ENCODE measurements at regions not wholly inside any gene's neighbourhood (a gene's known extent, or its start where the extent isn't known, plus 50 kb on each side); places are given as distances from the start of the nearest gene placed in this dataset.
A peak's percentile ranks its signal among the peaks of the same experiment; 100 is the strongest.

DNA sequence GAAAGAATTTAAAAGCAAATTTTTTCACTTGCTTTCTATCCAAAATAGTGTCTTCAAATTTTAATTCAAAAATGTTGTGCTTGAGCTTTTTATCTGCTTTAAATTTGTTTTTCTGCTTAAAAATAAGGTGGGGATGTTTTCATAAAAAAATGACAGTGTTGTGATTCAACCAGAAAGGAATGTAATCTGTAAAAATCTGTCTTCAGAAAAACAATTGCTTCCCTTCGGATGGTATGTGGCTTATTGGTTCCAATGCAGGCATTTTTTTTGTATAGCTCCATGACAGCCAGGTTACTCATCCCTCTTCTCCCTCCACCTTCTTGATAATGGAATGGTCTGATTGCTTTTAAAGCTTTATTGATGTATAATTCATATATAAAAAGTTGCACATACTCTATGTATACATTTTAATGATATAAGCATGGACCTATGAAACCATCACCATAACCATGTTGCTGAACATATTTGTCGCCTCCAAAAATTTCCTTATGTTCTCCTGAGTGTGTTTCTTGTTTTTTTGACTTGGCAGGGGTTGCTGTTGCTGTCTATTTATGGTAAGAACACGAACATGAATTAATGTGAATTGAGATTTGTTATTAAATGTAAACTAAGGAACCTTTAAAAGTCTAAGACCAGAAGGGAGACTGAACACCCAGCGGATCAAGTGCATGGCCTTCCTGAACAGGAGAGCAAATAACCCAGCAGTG is 363.7 kb upstream of the SPHKAP start:
- TF ChIP-seq EZH2 (IDR thresholded peaks at IDR 0.05; ENCODE audit: low read length, unreplicated experiment), result no peak
- TF ChIP-seq EZH2phosphoT487 (IDR thresholded peaks at IDR 0.05; ENCODE audit: borderline replicate concordance, low read length), result no peak
- TF ChIP-seq, protein P1, sequence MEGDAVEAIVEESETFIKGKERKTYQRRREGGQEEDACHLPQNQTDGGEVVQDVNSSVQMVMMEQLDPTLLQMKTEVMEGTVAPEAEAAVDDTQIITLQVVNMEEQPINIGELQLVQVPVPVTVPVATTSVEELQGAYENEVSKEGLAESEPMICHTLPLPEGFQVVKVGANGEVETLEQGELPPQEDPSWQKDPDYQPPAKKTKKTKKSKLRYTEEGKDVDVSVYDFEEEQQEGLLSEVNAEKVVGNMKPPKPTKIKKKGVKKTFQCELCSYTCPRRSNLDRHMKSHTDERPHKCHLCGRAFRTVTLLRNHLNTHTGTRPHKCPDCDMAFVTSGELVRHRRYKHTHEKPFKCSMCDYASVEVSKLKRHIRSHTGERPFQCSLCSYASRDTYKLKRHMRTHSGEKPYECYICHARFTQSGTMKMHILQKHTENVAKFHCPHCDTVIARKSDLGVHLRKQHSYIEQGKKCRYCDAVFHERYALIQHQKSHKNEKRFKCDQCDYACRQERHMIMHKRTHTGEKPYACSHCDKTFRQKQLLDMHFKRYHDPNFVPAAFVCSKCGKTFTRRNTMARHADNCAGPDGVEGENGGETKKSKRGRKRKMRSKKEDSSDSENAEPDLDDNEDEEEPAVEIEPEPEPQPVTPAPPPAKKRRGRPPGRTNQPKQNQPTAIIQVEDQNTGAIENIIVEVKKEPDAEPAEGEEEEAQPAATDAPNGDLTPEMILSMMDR (conservative IDR thresholded peaks at IDR 0.05; ENCODE audit: low read depth, low read length), result no peak
- Histone ChIP-seq H2AFZ (ENCODE audit: low read length) (no peak overlapping the region), H3K9ac (ENCODE audit: low read length) (no peak overlapping the region), H3K4me1 (ENCODE audit: insufficient read depth, low read length) (peaks cover 49% of the 10 kb centered on the region), H3K9me2 (replicated peaks; ENCODE audit: low read length) (no peaks in the 10 kb centered on the region), H3K9me3 (ENCODE audit: low read length) (no peaks in the 10 kb centered on the region), H3K27me3 (ENCODE audit: low read length) (no peaks in the 10 kb centered on the region), H4K20me1 (ENCODE audit: low read length) (no peaks in the 10 kb centered on the region), H3F3A (ENCODE audit: low read length, unreplicated experiment) (no peaks in the 10 kb centered on the region), H3K79me2 (ENCODE audit: low read length) (no peaks in the 10 kb centered on the region), H3K36me3 (ENCODE audit: low read depth, low read length) (no peaks in the 10 kb centered on the region), H3K4me2 (ENCODE audit: low read length) (peak overlapping the region; percentile 57), H3K27ac (ENCODE audit: low read length) (peak overlapping the region; percentile 57), H3K4me3 (ENCODE audit: low read length) (no peak overlapping the region)
- intact Hi-C loops (cut with micrococcal nuclease), result loop anchor here (5.0 to 10.0 kb wide), 4 partner anchors 112 to 862 kb away; no protein-coding TSS in a partner anchor
- peak; percentile 80 for ATAC-seq
- peak; percentile 87 for DNase-seq
- no TSS peak for BruUV-seq (replicated peaks)
- CTCF ChIA-PET, result interaction anchor here (0.7 kb wide), 1 partner anchor 654 kb away, joined by 3 read pairs; no protein-coding TSS in a partner anchor
- POLR2A ChIA-PET (ENCODE audit: unreplicated experiment), result interaction anchor here (0.7 kb wide), 1 partner anchor 191 kb away, joined by 3 read pairs; no protein-coding TSS in a partner anchor

DNA sequence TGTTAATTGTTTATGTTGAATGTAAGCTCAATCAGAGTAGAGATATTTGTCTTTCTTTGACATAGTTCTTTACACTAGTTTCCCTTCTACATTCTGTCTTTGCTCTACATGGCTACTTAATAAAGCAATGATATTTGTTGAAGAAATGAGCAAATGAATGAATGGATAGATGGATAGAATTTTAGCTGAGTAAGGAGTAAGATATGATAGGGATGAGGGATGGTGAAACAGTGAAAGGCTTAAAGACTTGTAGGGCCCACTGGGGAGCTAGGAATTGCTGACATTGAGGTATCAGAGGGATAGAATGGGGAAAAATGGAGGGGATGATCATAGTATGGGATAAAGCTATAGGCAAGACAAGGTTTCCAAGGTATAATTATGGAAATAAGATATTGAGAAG is 361.6 kb upstream of the SPHKAP start:
- Histone ChIP-seq H3K9me3 (ENCODE audit: low read length) (0 out of 2 replicates have a peak, but pooled peaks cover 6% of the 10 kb centered on the region), H3K27me3 (ENCODE audit: low read length) (no peaks in the 10 kb centered on the region), H3K36me3 (ENCODE audit: low read depth, low read length) (no peaks in the 10 kb centered on the region), H3K9ac (ENCODE audit: low read length) (no peak overlapping the region), H3K27ac (ENCODE audit: low read length) (no peak overlapping the region), H3K4me1 (ENCODE audit: insufficient read depth, low read length) (peaks cover 42% of the 10 kb centered on the region), H3K9me2 (replicated peaks; ENCODE audit: low read length) (no peaks in the 10 kb centered on the region), H3F3A (ENCODE audit: low read length, unreplicated experiment) (no peaks in the 10 kb centered on the region), H4K20me1 (ENCODE audit: low read length) (no peaks in the 10 kb centered on the region), H2AFZ (ENCODE audit: low read length) (no peak overlapping the region), H3K4me2 (ENCODE audit: low read length) (no peak overlapping the region), H3K4me3 (ENCODE audit: low read length) (no peak overlapping the region), H3K79me2 (ENCODE audit: low read length) (no peaks in the 10 kb centered on the region)
- no TSS peak for BruUV-seq (replicated peaks)
- no peak for DNase-seq
- ATAC-seq, result no peak
- TF ChIP-seq EZH2 (IDR thresholded peaks at IDR 0.05; ENCODE audit: low read length, unreplicated experiment), result no peak
- TF ChIP-seq EZH2phosphoT487 (IDR thresholded peaks at IDR 0.05; ENCODE audit: borderline replicate concordance, low read length), result no peak
- TF ChIP-seq, protein P1 (conservative IDR thresholded peaks at IDR 0.05; ENCODE audit: low read depth, low read length), result no peak
- ChIA-PET POLR2A (ENCODE audit: unreplicated experiment) (no interaction called here), CTCF (interaction anchor here (1.1 kb wide), 1 partner anchor 115 kb away, joined by 4 read pairs; no protein-coding TSS in a partner anchor)
- intact Hi-C loops (cut with micrococcal nuclease), result loop anchor here (10.0 kb wide), 1 partner anchor 498 kb away; no protein-coding TSS in a partner anchor

DNA sequence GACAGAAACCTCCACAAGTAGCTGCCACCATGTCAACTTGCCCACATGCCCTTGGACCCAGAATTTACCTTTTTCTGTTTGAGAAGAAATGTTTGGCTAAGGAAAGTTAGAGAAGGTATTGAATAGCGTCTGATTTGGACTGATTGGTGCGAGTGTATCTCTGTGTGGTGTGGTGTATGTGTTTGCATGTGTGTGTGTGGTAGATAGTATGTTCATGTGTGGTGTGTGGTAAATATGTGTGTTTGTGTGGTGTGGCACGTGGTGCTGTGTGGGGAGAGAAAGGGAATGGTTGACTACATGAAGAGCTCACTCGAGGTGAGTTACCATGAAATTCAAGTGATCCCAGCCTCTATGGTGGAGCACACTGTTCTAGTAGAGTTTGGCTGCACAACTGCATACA is 360.8 kb upstream of the SPHKAP start:
- Histone ChIP-seq H3K9ac (ENCODE audit: low read length) (no peak overlapping the region), H3K9me3 (ENCODE audit: low read length) (peaks cover 14% of the 10 kb centered on the region; the same call in 1 of the 2 replicates), H3K4me3 (ENCODE audit: low read length) (no peak overlapping the region), H3K4me2 (ENCODE audit: low read length) (peak overlapping the region; percentile 51), H3K36me3 (ENCODE audit: low read depth, low read length) (no peaks in the 10 kb centered on the region), H2AFZ (ENCODE audit: low read length) (no peak overlapping the region), H3F3A (ENCODE audit: low read length, unreplicated experiment) (no peaks in the 10 kb centered on the region), H3K4me1 (ENCODE audit: insufficient read depth, low read length) (peaks cover 36% of the 10 kb centered on the region), H3K27me3 (ENCODE audit: low read length) (no peaks in the 10 kb centered on the region), H4K20me1 (ENCODE audit: low read length) (no peaks in the 10 kb centered on the region), H3K79me2 (ENCODE audit: low read length) (no peaks in the 10 kb centered on the region), H3K9me2 (replicated peaks; ENCODE audit: low read length) (no peaks in the 10 kb centered on the region), H3K27ac (ENCODE audit: low read length) (peak overlapping the region; percentile 50)
- ChIA-PET CTCF (interaction anchor here (0.5 to 1.1 kb wide), 2 partner anchors 89 to 116 kb away, joined by 4 read pairs; no protein-coding TSS in a partner anchor), POLR2A (ENCODE audit: unreplicated experiment) (no interaction called here)
- TF ChIP-seq EZH2 (IDR thresholded peaks at IDR 0.05; ENCODE audit: low read length, unreplicated experiment) (no peak), EZH2phosphoT487 (IDR thresholded peaks at IDR 0.05; ENCODE audit: borderline replicate concordance, low read length) (no peak)
- TF ChIP-seq, protein P1 (conservative IDR thresholded peaks at IDR 0.05; ENCODE audit: low read depth, low read length), result no peak
- BruUV-seq (replicated peaks), result no TSS peak
- ATAC-seq, result no peak
- intact Hi-C loops (cut with micrococcal nuclease), result loop anchor here (10.0 kb wide), 1 partner anchor 497 kb away; no protein-coding TSS in a partner anchor
- no peak for DNase-seq
